GM19455 (cell line): ENCODE measurements at regions not wholly inside any gene's neighbourhood (a gene's known extent, or its start where the extent isn't known, plus 50 kb on each side); places are given as distances from the start of the nearest gene placed in this dataset.
"Not testable (repeated sequence)": the region's sequence is repeated elsewhere in the genome, so short reads cannot be mapped to it uniquely, and the experiment has no call there.

Experiments
- ATAC-seq: cut with Tn5 transposase; IDR thresholded peaks from one replicate; pipeline ENCODE4 v1.9.1; 2021; ENCODE audit not compliant: unreplicated experiment

DNA sequence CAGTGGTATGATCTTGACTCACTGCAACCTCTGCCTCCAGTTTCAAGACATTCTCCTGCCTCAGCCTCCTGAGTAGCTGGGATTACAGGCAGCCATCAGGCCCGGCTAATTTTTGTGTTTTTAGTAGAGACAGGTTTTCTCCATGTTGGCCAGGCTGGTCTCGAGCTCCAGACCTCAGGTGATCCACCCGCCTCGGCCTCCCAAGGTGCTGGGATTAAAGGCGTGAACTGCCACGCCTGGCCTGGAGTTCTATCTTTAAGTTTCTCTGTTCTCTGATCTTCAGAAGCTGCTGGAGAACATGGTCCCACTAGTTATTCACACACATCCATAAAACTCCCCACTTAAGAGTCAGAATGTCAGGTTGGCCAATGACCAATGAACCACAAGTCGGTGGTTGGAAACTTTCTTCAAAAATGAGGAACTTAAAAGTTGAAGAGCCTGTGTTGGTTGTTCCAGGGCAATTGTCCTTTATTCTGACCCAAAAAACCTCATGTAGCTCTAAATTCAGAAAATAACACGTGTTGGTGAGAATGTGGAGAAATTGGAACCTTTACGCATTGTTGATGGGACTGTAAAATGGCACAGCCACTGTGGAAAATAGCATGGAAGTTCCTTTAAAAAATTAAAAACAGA lies 55.9 kb upstream of the PIK3CB start:
- ATAC-seq, result peak; percentile 64

DNA sequence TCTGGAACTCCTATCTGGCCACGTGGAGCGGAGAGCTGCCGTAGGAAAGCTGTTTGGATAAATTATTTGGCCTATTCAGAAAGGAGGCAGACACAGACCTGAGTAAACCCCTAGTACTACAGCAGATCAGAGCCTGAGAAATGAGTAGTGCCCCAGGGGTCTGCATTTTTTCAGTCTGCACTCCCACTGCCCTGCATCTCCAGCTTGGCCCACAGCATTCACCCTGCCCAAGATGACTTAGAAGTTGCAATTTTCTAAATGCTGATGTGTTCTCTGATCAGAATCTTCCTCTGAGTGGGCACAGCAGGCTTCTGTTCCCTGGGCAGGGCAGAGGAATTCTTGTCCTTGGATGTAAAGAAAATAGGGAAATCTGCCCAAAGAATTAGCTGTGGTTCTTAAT lies 55.1 kb upstream of the PIK3CB start:
- no peak for ATAC-seq

DNA sequence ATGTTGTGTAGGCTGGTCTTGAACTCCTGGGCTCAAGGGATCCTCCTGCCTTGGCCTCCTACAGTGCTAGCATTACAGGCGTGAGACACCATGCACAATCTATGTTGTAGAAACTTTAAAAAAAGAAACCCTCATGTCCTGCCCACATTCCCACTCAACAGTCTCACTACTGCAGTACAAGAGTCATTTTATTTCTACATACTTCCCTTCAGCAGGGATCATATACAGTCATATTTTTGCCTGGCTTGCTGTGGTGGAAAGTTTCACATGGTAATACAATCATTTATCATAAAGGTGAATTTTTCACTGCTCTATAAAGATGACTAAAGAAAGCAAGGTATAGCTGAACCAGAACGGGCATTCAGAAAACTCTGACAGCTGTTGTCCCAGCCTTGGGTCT lies 53.8 kb upstream of the PIK3CB start:
- no peak for ATAC-seq

DNA sequence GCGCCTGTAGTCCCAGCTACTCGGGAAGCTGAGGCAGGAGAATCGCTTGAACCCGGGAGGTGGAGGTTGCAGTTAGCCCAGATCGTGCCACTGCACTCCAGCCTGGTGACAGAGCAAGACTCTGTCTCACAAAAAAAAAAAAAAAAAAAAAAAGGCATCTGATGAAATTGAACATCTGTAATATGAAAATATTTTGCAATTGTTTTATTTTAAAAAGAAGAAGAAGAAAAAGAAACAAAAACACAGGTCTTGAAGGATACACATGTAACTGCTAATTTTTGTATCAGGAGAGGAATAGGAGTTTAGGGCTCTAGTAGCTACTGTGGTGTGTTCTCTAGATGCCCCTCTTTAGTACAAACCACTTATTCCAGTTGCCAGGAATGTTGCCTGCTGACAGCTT lies 51.4 kb upstream of the PIK3CB start:
- not testable (repeated sequence) for ATAC-seq
